Sigmoid colon (tissue), 6 donors: ENCODE measurements at regions not wholly inside any gene's neighbourhood (a gene's known extent, or its start where the extent isn't known, plus 50 kb on each side); places are given as distances from the start of the nearest gene placed in this dataset.

Source experiments
- DNase-seq: peaks from one replicate; pipeline ENCODE4 v3.0.0-alpha.2; 2019
- H3K27ac ChIP-seq, 4 donors: fragments of 200-600 bp; sonication (generic); one replicate each; pipeline ENCODE4 v1.5.1; 2016 to 2019; ENCODE audit warnings: mild to moderate bottlenecking in 1 of 4
- H3K27me3 ChIP-seq, 3 donors: fragments of 200-600 bp; sonication (generic); one replicate each; pipeline ENCODE4 v1.5.1; 2019; ENCODE audit warnings: mild to moderate bottlenecking in 1 of 3
- H3K36me3 ChIP-seq, 4 donors: fragments of 200-600 bp; sonication (generic); one replicate each; pipeline ENCODE4 v1.5.1; 2016 to 2019
- H3K4me1 ChIP-seq, 4 donors: fragments of 200-600 bp; sonication (generic); one replicate each; pipeline ENCODE4 v1.5.1; 2017 to 2019
- H3K4me3 ChIP-seq, 4 donors: fragments of 200-600 bp; sonication (generic); one replicate each; pipeline ENCODE4 v1.5.1; 2017 to 2019; ENCODE audit warnings: mild to moderate bottlenecking in 2 of 4, moderate library complexity in 1 of 4
- H3K9me3 ChIP-seq, 4 donors: fragments of 200-600 bp in 3 of 4; sonication (generic) in 3 of 4; one replicate each; pipeline versions ENCODE4 v1.5.1 to v1.6.1; 2013 to 2019
- CTCF ChIP-seq, 4 experiments: fragments of 450-650 bp in 3 of 4; fragments of 200-600 bp in 1 of 4; IDR thresholded peaks; one replicate each; pipeline ENCODE4 v1.5.1; 2016 to 2019; ENCODE audit warnings: antibody characterized with exemption in 4 of 4, mild to moderate bottlenecking in 3 of 4, moderate library complexity in 2 of 4
- EP300 ChIP-seq, 4 donors: sonication (generic); formaldehyde crosslinking; IDR thresholded peaks; one replicate each; pipeline ENCODE4 v1.6.1; 2017; ENCODE audit warnings: antibody characterized with exemption in 4 of 4
- POLR2A ChIP-seq, 2 donors: fragments of 450-650 bp; IDR thresholded peaks; one replicate each; pipeline ENCODE4 v1.6.1; 2016; ENCODE audit warnings: antibody characterized with exemption in 2 of 2, mild to moderate bottlenecking in 2 of 2, moderate library complexity in 2 of 2
- POLR2AphosphoS5 ChIP-seq, 4 donors: sonication (generic); formaldehyde crosslinking; IDR thresholded peaks; one replicate each; pipeline ENCODE4 v1.6.1; 2017; ENCODE audit warnings: antibody characterized with exemption in 4 of 4
- WGBS, 2 donors: extraction: QIAGEN DNeasy Blood & Tissue Kit; methylation state at CpG; one replicate each; pipeline ENCODE4 v1.1.7; 2013; 5-methylcytosine and 5-hydroxymethylcytosine counted together
- intact Hi-C: fragments of 100-400 bp; cut with DNase I; formaldehyde crosslinking; loops from one replicate; pipeline ENCODE4 v1.15.1; 2023
- donor health status: healthy with polysubstance abuse.
- donor health status: healthy.

GRCh38 chrX:110428144-110428543 is 69.5 kb downstream of the RTL9 start:
- DNase-seq: no peak
- H3K36me3 ChIP-seq: no peaks in the 10 kb centered on the region
- intact Hi-C loops: no loop called here

GRCh38 chrX:110430293-110431076 is 71.8 kb downstream of the RTL9 start:
- Histone ChIP-seq H3K4me3 (no peak overlapping the region), H3K4me1 (no peaks in the 10 kb centered on the region)
- intact Hi-C loops: no loop called here

More at GRCh38 chrX:110428144-110428543, 69.5 kb downstream of the RTL9 start:
- 77 to 83% methylated on average over 3 of the region's 3 CpGs for WGBS, 2 donors
- H3K4me1 ChIP-seq: no peaks in the 10 kb centered on the region
- H3K27me3 ChIP-seq: peaks cover 0 to 4% (median 0%) of the 10 kb centered on the region in 3 donors
- H3K27ac ChIP-seq: no peak overlapping the region
- no peak overlapping the region for H3K4me3 ChIP-seq
- TF ChIP-seq CTCF (IDR thresholded peaks at IDR 0.05) (no peak), POLR2AphosphoS5 (IDR thresholded peaks at IDR 0.05) (no peak), EP300 (IDR thresholded peaks at IDR 0.05) (no peak), POLR2A (IDR thresholded peaks at IDR 0.05) (no peak)
- no peaks in the 10 kb centered on the region for H3K9me3 ChIP-seq

GRCh38 chrX:110432091-110432905 is 73.7 kb downstream of the RTL9 start:
- intact Hi-C loops: no loop called here
- no peak for TF ChIP-seq POLR2A (IDR thresholded peaks at IDR 0.05)
- no peak for TF ChIP-seq EP300 (IDR thresholded peaks at IDR 0.05)
- no peak for TF ChIP-seq CTCF (IDR thresholded peaks at IDR 0.05)
- TF ChIP-seq POLR2AphosphoS5 (IDR thresholded peaks at IDR 0.05): no peak
- Histone ChIP-seq H3K36me3 (no peaks in the 10 kb centered on the region), H3K4me1 (no peaks in the 10 kb centered on the region), H3K27me3 (peaks cover 0 to 5% (median 0%) of the 10 kb centered on the region in 3 donors), H3K4me3 (no peak overlapping the region), H3K9me3 (no peaks in the 10 kb centered on the region), H3K27ac (no peak overlapping the region)
- DNase-seq: no peak
- 76 to 77% methylated on average over 12 of the region's 12 CpGs for WGBS, 2 donors

More at GRCh38 chrX:110430293-110431076, 71.8 kb downstream of the RTL9 start:
- 89 to 93% methylated on average over 1 of the region's 1 CpG for WGBS, 2 donors
- DNase-seq: no peak
- Histone ChIP-seq H3K9me3 (no peaks in the 10 kb centered on the region), H3K27me3 (peaks cover 0 to 4% (median 0%) of the 10 kb centered on the region in 3 donors), H3K27ac (no peak overlapping the region), H3K36me3 (no peaks in the 10 kb centered on the region)
- TF ChIP-seq POLR2AphosphoS5 (IDR thresholded peaks at IDR 0.05) (no peak), POLR2A (IDR thresholded peaks at IDR 0.05) (no peak), CTCF (IDR thresholded peaks at IDR 0.05) (no peak), EP300 (IDR thresholded peaks at IDR 0.05) (no peak)

GRCh38 chrX:110432906-110433215 is 74.2 kb downstream of the RTL9 start:
- intact Hi-C loops: no loop called here
- 57 to 66% methylated on average over 6 of the region's 6 CpGs for WGBS, 2 donors
- Histone ChIP-seq H3K36me3 (no peaks in the 10 kb centered on the region), H3K9me3 (no peaks in the 10 kb centered on the region), H3K4me3 (no peak overlapping the region), H3K27ac (no peak overlapping the region), H3K4me1 (no peaks in the 10 kb centered on the region), H3K27me3 (peaks cover 0 to 6% (median 0%) of the 10 kb centered on the region in 3 donors)
- TF ChIP-seq POLR2AphosphoS5 (IDR thresholded peaks at IDR 0.05) (no peak), CTCF (IDR thresholded peaks at IDR 0.05) (no peak), POLR2A (IDR thresholded peaks at IDR 0.05) (no peak), EP300 (IDR thresholded peaks at IDR 0.05) (no peak)
- DNase-seq: no peak
